DMS153 (cell line): ENCODE measurements at regions not wholly inside any gene's neighbourhood (a gene's known extent, or its start where the extent isn't known, plus 50 kb on each side); places are given as distances from the start of the nearest gene placed in this dataset.

Experiments used
- DNase-seq: peaks from one replicate; lab custom pipeline; 2025; lab: John Stamatoyannopoulos, UW

GRCh38 chr11:81424822-81425221 lies 1308.8 kb downstream of the FAM181B start:
- DNase-seq = no peak

GRCh38 chr11:81422402-81422801 lies 1311.3 kb downstream of the FAM181B start:
- DNase-seq = no peak

- no peak for DNase-seq
Observed at GRCh38 chr11:81421251-81421860, 1312.3 kb downstream of the FAM181B start.

- DNase-seq = no peak
Observed at GRCh38 chr11:81420668-81421250, 1312.9 kb downstream of the FAM181B start.

GRCh38 chr11:81397316-81397715 lies 1336.3 kb downstream of the FAM181B start:
- no peak for DNase-seq

- no peak for DNase-seq
Observed at GRCh38 chr11:81394311-81394710, 1339.4 kb downstream of the FAM181B start.

- DNase-seq = no peak
Observed at GRCh38 chr11:81388326-81388725, 1345.3 kb downstream of the FAM181B start.

GRCh38 chr11:81380395-81380794 lies 1353.3 kb downstream of the FAM181B start:
- DNase-seq = no peak

GRCh38 chr11:81377418-81377817 lies 1356.2 kb downstream of the FAM181B start:
- DNase-seq = no peak

- DNase-seq = no peak
Observed at GRCh38 chr11:81373986-81374385, 1359.7 kb downstream of the FAM181B start.

- DNase-seq = no peak
Observed at GRCh38 chr11:81368192-81368591, 1365.5 kb downstream of the FAM181B start.

- DNase-seq = no peak
Observed at GRCh38 chr11:81365496-81365895, 1368.2 kb downstream of the FAM181B start.

GRCh38 chr11:81359476-81359875 lies 1374.2 kb downstream of the FAM181B start:
- DNase-seq = no peak

GRCh38 chr11:81345609-81346008 lies 1388.1 kb downstream of the FAM181B start:
- no peak for DNase-seq

GRCh38 chr11:81342966-81343365 lies 1390.7 kb downstream of the FAM181B start:
- no peak for DNase-seq

- DNase-seq = no peak
Observed at GRCh38 chr11:81340225-81340624, 1393.4 kb downstream of the FAM181B start.

GRCh38 chr11:81339521-81339920 lies 1394.1 kb downstream of the FAM181B start:
- DNase-seq = no peak

- DNase-seq = no peak
Observed at GRCh38 chr11:81337756-81338155, 1395.9 kb downstream of the FAM181B start.

- DNase-seq = no peak
Observed at GRCh38 chr11:81332276-81332675, 1401.4 kb downstream of the FAM181B start.

GRCh38 chr11:81331611-81332235 lies 1401.9 kb downstream of the FAM181B start:
- DNase-seq = no peak

GRCh38 chr11:81331088-81331487 lies 1402.6 kb downstream of the FAM181B start:
- DNase-seq = no peak

- DNase-seq = no peak
Observed at GRCh38 chr11:81303038-81303664, 1430.5 kb downstream of the FAM181B start.

- no peak for DNase-seq
Observed at GRCh38 chr11:81301166-81301830, 1432.4 kb downstream of the FAM181B start.
